NCI-H187 treated with DMSO at 0.1 percent for 48 hours (cell line): ENCODE measurements at regions not wholly inside any gene's neighbourhood (a gene's known extent, or its start where the extent isn't known, plus 50 kb on each side); places are given as distances from the start of the nearest gene placed in this dataset.

ENCODE experiments used
- DNase-seq: peaks from one replicate; lab custom pipeline; 2025; lab: John Stamatoyannopoulos, UW

DNA sequence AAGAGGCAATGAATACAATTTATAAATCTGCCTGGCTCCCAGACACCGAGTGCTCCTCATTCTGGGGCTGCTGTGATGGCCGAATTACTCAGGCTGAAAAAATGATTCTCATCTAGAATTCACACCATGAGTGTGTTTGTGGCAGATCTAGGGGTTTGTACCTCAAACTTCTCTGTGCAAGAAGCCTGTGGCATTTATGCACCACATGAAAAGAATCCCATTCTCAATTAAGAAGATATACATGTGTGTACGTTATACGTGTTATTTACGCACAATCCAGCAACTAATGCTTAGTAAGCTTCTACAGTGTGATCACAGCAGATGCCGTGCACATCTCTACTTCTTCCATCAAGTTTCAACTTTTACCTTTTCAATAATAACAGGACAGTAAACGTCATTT, 476.8 kb downstream of the SHQ1 start:
- no peak for DNase-seq

DNA sequence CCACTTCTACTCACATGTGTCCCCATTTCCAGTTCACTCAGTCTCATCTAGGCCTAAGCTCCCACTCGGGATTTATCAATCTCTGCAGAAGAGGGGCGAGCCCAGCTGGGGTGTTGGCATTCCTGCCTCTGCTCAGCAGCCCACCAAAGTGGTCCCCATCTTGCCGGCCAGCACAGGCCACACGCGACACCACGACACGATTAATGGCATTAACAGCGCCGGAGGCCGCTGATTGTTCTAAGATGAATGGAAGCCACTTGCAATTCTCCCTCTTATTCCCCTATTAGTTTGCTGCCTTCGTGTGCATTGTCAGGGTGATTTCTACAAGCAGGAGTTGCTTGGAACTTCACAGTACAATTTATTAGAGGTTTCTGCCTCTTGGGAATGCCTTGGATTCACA, 477.3 kb downstream of the SHQ1 start:
- no peak for DNase-seq

- no peak for DNase-seq
Observed at GRCh38 chr3:72369681-72370080, 478.6 kb downstream of the SHQ1 start.

GRCh38 chr3:72368331-72368975, 479.8 kb downstream of the SHQ1 start:
- no peak for DNase-seq

- no peak for DNase-seq
Observed at GRCh38 chr3:72361990-72362389, 486.3 kb downstream of the SHQ1 start.

GRCh38 chr3:72359743-72360142, 488.5 kb downstream of the SHQ1 start:
- DNase-seq, result no peak

GRCh38 chr3:72355168-72355567, 493.1 kb downstream of the SHQ1 start:
- no peak for DNase-seq

DNA sequence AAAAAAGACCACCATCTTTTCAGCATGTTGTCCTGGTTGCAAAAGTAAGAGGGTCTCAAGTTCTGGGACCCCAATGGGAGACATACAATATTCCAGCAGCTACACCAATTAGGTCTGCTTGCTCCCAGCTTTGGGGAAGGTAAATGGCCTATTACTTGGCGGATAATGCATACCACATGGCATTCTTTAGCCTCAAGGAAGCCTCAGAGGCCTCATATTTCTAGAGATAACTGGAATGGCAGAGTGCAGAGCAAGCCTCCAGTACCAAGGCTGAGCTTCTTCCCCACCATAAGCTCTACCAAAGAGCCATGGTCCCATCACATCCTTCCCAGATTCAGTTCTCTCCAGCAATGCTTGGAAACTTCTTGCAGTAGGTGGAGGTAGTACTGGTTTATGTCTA, 493.8 kb downstream of the SHQ1 start:
- DNase-seq, result no peak

GRCh38 chr3:72353236-72354128, 494.8 kb downstream of the SHQ1 start:
- no peak for DNase-seq

DNA sequence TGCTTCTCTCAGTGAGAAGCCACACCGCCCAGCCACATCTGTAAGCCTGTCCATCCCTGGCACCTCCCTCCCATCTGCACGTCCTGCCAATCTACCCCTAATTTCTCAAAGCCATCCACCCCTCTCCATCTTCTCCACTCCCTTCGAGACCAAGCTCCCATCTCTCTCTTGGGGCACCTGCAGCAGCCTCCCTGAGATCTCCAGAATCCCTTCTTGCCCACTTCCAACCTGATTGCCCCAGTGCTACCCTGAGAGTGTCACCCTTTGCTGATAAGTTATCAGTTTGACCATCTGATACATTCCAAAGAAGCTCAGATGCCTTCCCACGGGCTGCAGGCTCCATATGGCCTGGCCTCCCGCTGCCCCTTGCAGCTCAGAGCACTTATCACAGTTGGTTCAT, 496.1 kb downstream of the SHQ1 start:
- no peak for DNase-seq

DNA sequence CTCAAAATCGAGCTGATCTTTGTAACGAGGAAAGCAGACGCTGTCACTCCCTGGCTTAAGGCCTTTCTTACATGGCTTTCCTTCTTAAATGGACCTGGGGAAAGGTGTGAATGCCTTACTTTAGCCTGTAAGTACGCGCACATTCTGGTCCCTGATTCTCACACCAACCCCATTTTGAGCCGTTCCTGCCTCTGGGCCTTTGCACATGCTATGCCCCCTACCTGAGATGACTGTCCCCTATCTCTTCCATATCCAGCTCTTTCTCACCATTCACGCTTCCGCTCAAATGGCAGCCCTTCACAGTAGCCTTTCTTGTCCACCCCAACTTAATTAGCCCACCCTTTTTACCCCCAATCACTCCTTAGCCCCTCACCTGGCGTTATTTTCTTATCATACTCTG, 496.7 kb downstream of the SHQ1 start:
- DNase-seq, result no peak

DNA sequence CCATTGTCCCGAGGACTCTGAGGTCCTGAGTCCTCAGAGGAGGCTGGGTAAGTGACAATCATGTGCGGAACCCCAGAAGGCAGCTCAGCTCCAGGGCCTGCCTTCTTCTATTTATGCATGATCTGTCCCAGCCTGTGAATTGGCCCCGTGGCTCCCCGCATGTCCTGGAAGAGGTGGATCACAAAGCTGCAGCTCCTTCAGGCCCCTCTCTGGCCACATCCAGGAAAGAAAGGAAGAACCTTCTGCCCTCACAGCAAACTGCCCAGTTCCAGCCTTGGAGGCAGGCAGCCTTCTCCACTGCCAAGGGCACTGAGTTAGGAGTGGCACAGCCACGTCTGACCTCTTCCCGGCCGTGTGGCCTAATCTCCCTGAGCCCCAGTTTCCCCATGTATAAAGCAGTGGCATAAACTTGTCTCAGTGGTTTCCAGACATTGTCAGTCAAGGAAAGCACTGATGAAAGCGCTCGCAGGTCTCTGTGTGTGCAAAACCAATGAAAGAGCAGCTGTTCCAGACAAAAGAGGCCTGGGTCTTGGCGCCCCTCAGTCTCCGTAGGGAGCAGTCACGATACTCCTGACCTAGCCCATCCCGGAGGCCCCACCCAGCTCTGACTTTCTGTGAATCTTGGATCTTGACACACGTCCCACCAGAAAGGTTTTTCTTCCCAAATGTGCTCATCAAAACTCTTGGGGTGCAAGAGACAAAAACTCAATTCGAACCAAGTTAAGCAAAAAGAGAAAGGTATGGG, 497.3 kb downstream of the SHQ1 start:
- no peak for DNase-seq

GRCh38 chr3:72348357-72348756, 499.9 kb downstream of the SHQ1 start:
- DNase-seq, result no peak

- DNase-seq, result no peak
Observed at GRCh38 chr3:72347819-72348319, 500.4 kb downstream of the SHQ1 start.

DNA sequence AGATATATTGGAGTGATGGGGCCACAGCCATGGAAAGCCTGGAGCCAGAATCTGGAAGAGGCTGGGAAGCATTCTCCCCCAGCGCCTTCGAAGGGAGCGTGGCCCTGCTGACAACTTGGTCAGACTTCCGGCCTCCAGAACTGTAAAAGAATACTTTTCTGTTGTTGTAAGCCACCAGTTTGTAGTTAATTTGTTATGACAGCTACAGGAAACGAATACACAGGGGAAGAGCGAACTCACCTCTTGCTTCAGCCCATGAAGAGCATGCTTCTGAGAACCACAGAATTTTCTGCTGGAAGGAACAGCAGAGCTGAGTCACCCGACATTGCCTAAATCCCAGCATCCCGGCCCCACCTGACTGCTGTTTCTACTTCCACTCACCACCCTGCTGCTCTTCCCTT, 501.7 kb downstream of the SHQ1 start:
- DNase-seq, result no peak

GRCh38 chr3:72345980-72346379, 502.3 kb downstream of the SHQ1 start:
- DNase-seq, result no peak

DNA sequence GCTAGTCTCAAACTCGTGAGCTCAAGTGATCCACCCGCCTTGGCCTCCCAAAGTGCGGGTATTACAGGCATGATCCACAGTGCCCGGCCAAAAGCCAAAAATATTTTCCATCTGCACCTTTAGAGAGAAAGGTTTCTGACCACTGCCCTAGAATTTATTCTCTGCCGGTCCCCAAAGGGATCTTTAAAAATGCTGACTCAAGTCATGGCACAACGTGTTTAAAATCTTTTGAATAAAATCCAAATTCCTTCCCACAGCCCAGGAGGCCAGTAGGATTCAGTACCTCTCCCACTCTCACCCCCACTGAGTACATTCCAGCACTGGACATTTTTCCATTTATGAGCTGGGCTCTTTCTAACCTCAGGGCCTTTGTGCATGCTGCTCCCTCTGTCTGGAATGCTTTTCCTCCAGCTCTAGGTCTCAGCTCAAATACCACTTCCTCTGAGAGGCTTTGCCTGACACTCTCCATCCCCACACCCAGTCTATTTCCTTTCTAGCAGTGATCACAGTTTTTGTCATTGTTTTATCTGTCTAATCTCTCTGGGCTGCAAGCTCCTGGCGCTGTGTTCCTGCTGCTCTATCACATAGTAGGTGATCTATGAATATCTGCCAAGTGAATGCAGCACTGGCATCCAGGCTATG, 502.9 kb downstream of the SHQ1 start:
- no peak for DNase-seq

- DNase-seq, result no peak
Observed at GRCh38 chr3:72344647-72345046, 503.6 kb downstream of the SHQ1 start.

DNA sequence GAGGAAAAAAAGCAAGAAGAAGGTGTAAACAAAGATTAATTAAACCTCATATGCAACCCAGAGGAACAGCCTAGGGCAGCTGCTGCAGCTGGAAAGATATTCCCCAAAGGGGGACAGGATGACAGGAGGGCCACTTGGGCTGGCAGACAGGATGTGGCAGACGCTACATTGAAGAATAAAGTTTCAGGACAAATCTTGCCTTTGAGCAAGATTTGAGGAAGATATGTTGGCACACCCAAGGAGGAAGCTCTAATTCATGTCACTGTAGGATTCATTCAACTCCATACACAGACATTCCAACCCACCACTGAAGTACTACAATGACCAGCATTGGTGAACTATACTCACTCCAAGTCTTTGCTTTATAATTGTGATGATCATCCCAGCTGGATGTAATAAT, 504.0 kb downstream of the SHQ1 start:
- no peak for DNase-seq

- DNase-seq, result no peak
Observed at GRCh38 chr3:72343078-72343477, 505.2 kb downstream of the SHQ1 start.

DNA sequence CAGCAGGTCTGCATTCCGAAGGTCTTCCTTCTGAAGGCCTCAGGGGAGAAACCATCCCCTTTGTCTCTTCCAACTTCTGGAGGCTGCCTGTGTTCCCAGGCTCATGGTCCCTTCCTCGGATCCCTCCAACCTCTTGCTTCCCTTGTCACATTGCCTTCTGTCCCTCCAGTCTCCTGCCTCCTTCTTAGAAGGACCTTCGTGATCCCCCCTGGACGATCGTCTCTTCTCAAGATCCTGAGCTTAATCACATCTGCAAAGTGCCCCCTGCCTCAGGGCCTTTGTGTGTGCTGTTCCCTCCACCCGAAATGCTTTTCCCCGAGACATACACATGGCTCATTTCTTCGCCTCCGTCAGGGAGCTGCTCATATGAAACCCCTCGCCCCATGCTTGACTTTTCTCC, 505.8 kb downstream of the SHQ1 start:
- DNase-seq, result no peak

- DNase-seq, result no peak
Observed at GRCh38 chr3:72341920-72342319, 506.3 kb downstream of the SHQ1 start.
